Neural crest cell (in vitro differentiated cells): ENCODE measurements at regions not wholly inside any gene's neighbourhood (a gene's known extent, or its start where the extent isn't known, plus 50 kb on each side); places are given as distances from the start of the nearest gene placed in this dataset.
A peak's percentile ranks its signal among the peaks of the same experiment; 100 is the strongest.
"Not testable (repeated sequence)": the region's sequence is repeated elsewhere in the genome, so short reads cannot be mapped to it uniquely, and the experiment has no call there.

ENCODE experiments used
- DNase-seq: peaks from one replicate; pipeline ENCODE4 v3.0.0; 2021; ENCODE audit warnings: low read depth, mixed read lengths, low spot score
- H3K27ac Mint-ChIP-seq: one replicate; pipeline ENCODE4 v1.8.0; 2021; ENCODE audit warnings: mild to moderate bottlenecking, mixed read lengths; ENCODE audit not compliant: unreplicated experiment
- H3K27me3 Mint-ChIP-seq: 2 replicates; pipeline ENCODE4 v1.8.0; 2021; ENCODE audit warnings: low read depth, mild to moderate bottlenecking, mixed read lengths
- H3K36me3 Mint-ChIP-seq: 2 replicates; pipeline ENCODE4 v1.8.0; 2021; ENCODE audit warnings: low read depth, mild to moderate bottlenecking, mixed read lengths
- H3K4me1 Mint-ChIP-seq: 2 replicates; pipeline ENCODE4 v1.8.0; 2021; ENCODE audit warnings: mixed read lengths
- H3K4me3 Mint-ChIP-seq: one replicate; pipeline ENCODE4 v1.8.0; 2021; ENCODE audit warnings: mild to moderate bottlenecking, mixed read lengths
- H3K9me3 Mint-ChIP-seq: 2 replicates; pipeline ENCODE4 v1.8.0; 2021; ENCODE audit warnings: mixed read lengths
- TF ChIP-seq, protein P1 (sequence below): fragments of 200-600 bp; sonication (generic); conservative IDR thresholded peaks from 2 replicates; pipeline ENCODE4 v1.5.0; 2021; ENCODE audit warnings: antibody characterized with exemption, mild to moderate bottlenecking

DNA sequence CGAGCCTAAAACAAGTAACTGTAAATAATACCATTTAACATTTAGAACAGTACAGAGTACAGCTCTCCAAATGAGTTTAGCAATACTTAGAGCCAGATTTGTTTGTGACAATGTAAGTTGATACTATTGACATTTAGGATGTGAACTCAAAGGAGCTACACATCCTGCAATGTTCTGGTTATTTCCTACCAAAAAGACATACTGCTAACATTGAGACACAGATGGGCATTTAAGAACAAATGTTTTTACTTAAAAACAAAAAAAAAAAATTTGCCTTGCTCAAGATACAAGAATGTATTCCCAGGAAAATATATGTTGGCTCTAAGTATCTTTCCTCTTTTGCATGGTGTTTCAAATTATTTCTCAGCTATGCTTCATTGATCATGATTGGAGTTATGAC lies 1464.8 kb upstream of the PRMT6 start:
- H3K9me3 Mint-ChIP-seq = peaks cover 4% of the 10 kb centered on the region
- no peaks in the 10 kb centered on the region for H3K36me3 Mint-ChIP-seq
- H3K4me3 Mint-ChIP-seq = no peak overlapping the region
- no peaks in the 10 kb centered on the region for H3K4me1 Mint-ChIP-seq
- H3K27me3 Mint-ChIP-seq = no peaks in the 10 kb centered on the region
- TF ChIP-seq, protein P1, sequence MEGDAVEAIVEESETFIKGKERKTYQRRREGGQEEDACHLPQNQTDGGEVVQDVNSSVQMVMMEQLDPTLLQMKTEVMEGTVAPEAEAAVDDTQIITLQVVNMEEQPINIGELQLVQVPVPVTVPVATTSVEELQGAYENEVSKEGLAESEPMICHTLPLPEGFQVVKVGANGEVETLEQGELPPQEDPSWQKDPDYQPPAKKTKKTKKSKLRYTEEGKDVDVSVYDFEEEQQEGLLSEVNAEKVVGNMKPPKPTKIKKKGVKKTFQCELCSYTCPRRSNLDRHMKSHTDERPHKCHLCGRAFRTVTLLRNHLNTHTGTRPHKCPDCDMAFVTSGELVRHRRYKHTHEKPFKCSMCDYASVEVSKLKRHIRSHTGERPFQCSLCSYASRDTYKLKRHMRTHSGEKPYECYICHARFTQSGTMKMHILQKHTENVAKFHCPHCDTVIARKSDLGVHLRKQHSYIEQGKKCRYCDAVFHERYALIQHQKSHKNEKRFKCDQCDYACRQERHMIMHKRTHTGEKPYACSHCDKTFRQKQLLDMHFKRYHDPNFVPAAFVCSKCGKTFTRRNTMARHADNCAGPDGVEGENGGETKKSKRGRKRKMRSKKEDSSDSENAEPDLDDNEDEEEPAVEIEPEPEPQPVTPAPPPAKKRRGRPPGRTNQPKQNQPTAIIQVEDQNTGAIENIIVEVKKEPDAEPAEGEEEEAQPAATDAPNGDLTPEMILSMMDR = no peak
- no peak overlapping the region for H3K27ac Mint-ChIP-seq
- DNase-seq = no peak

DNA sequence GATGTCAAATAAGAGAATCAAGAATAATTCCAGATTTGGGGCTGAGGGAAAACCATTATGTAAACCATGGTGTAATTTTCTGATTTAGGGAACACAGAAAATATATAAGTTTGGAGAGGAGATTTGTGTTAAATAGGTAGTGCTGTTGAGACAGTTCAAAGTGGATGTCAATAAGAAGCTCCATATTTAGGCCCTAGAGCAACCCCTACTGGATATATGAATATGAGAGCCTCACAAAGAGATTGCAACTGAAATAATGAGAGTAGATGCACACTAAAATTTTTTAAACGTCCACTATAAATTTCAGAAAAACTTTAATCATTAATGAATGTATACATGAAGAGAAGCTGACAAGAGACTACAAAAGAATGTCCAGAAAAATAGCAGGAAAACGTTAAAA lies 1447.8 kb upstream of the PRMT6 start:
- no peaks in the 10 kb centered on the region for H3K27me3 Mint-ChIP-seq
- DNase-seq = no peak
- no peaks in the 10 kb centered on the region for H3K9me3 Mint-ChIP-seq
- H3K27ac Mint-ChIP-seq = no peak overlapping the region
- H3K36me3 Mint-ChIP-seq = no peaks in the 10 kb centered on the region
- H3K4me3 Mint-ChIP-seq = no peak overlapping the region
- TF ChIP-seq, protein P1 = peak; percentile 55
- no peaks in the 10 kb centered on the region for H3K4me1 Mint-ChIP-seq

DNA sequence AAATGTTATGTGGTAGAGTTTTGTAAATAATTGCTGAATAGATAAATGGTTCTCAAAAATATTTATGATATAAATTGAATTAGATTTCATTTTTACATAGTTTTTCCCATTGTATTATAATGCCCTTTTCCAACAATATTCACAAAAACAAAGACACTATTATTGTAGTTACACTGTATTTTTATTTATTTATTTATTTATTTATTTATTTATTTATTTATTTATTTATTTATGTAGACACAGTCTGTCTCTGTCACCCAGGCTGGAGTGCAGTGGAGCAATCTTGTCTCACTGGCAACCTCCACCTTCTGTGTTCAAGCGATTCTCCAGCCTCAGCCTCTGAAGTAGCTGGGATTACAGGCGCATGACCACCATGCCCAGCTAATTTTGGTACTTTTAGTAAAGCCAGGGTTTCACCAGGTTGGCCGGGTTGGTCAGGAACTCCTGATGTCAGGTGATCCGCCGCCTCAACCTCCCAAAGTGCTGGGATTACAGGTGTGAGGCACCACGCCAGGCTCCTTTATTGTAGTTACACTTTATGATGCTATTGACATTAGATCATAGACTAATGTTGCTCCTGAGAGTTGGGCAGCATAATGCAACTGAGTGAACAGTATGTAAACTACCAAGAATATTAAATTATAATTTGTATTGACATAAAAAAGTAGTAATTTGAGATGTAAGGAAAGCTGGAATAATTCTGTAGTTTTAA lies 1430.0 kb upstream of the PRMT6 start:
- H3K9me3 Mint-ChIP-seq = peaks cover 2% of the 10 kb centered on the region
- H3K4me1 Mint-ChIP-seq = no peaks in the 10 kb centered on the region
- no peaks in the 10 kb centered on the region for H3K36me3 Mint-ChIP-seq
- no peak for DNase-seq
- H3K27ac Mint-ChIP-seq = no peak overlapping the region
- TF ChIP-seq, protein P1 = no peak
- no peak overlapping the region for H3K4me3 Mint-ChIP-seq
- no peaks in the 10 kb centered on the region for H3K27me3 Mint-ChIP-seq

DNA sequence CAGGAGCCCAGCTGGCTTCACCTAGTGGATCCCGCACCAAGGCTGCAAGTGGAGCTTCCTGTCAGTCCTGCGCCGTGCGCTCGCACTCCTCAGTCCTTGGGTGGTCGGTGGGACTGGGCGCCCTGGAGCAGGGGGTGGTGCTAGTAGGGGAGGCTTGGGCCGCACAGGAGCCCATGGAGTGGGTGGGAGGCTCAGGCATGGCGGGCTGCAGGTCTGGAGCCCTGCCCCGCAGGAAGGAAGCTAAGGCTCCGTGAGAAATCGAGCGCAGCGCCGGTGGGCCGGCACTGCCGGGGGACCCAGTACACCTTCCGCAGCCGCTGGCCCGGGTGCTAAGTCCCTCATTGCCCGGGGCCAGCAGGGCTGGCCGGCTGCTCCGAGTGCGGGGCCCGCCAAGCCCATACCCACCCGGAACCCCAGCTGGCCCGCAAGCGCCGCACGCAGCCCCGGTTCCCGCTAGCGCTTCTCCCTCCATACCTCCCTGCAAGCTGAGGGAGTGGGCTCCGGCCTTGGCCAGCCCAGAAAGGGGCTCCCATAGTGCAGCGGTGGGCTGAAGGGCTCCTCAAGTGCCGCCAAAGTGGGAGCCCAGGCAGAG lies 1425.2 kb upstream of the PRMT6 start:
- not testable (repeated sequence) for H3K4me3 Mint-ChIP-seq, DNase-seq, H3K27me3 Mint-ChIP-seq, H3K4me1 Mint-ChIP-seq, H3K27ac Mint-ChIP-seq, H3K36me3 Mint-ChIP-seq, H3K9me3 Mint-ChIP-seq

DNA sequence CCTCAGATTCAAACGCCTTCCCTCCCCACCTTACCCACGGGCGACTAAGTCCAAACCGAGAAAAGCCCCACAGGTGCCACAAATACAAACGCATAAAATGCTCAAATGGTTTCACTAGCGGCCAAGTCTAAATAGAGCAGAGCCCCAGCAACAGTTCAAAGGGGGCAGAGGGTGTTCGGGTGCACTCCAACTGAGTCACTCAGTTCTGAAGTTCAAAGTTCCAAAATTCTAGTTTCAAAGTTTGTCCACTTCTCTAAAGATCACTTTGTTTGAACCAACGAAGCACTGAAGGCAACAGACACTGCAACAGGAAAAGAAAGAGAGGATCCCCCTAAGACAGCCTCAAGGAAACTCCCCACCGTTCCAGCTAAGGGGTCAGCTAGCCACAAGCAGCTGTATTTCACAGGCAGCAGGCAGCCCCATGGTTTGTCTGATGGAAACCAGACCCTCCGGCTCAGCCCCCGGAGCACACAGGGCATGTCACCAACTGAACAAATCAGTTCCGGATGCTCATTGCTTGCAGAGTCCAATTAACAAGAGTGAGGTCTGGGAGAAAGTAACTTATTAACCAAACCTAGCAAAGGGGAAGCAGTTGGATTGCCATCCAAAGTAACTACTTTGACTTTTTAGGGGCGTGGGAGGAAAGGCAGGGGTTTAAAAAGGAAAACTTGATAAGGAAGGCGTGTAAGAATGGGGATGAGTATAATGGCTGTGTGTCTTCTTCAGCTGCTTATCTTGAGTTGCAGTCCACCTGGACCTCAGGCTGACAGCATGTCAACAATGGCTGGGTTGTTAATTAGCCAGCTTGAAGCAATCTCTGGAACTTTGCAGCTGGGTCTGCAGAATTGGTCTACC lies 1423.9 kb upstream of the PRMT6 start:
- no peak overlapping the region for H3K27ac Mint-ChIP-seq
- no peaks in the 10 kb centered on the region for H3K27me3 Mint-ChIP-seq

More for the DNA sequence above, 1423.9 kb upstream of the PRMT6 start:
- TF ChIP-seq, protein P1 = no peak
- DNase-seq = no peak
- Mint-ChIP-seq H3K4me1 (no peaks in the 10 kb centered on the region), H3K36me3 (no peaks in the 10 kb centered on the region), H3K4me3 (no peak overlapping the region), H3K9me3 (peaks cover 2% of the 10 kb centered on the region)
